GM21576 (cell line): ENCODE measurements at regions not wholly inside any gene's neighbourhood (a gene's known extent, or its start where the extent isn't known, plus 50 kb on each side); places are given as distances from the start of the nearest gene placed in this dataset.

ENCODE experiments used
- ATAC-seq: cut with Tn5 transposase; IDR thresholded peaks from one replicate; pipeline ENCODE4 v1.9.1; 2021; ENCODE audit warnings: mild to moderate bottlenecking, moderate library complexity; ENCODE audit not compliant: unreplicated experiment

- ATAC-seq, result no peak
Observed at GRCh38 chr5:165127941-165128340, 1622.5 kb downstream of the MAT2B start.

- ATAC-seq, result no peak
Observed at GRCh38 chr5:165130656-165131055, 1625.2 kb downstream of the MAT2B start.

GRCh38 chr5:165134155-165134554 is 1628.7 kb downstream of the MAT2B start:
- ATAC-seq, result no peak

- no peak for ATAC-seq
Observed at GRCh38 chr5:165135565-165135964, 1630.1 kb downstream of the MAT2B start.

GRCh38 chr5:165137701-165138100 is 1632.3 kb downstream of the MAT2B start:
- ATAC-seq, result no peak

GRCh38 chr5:165138236-165138635 is 1632.8 kb downstream of the MAT2B start:
- no peak for ATAC-seq

- no peak for ATAC-seq
Observed at GRCh38 chr5:165139262-165139661, 1633.8 kb downstream of the MAT2B start.

GRCh38 chr5:165139721-165140120 is 1634.3 kb downstream of the MAT2B start:
- ATAC-seq, result no peak

GRCh38 chr5:165143741-165144140 is 1638.3 kb downstream of the MAT2B start:
- no peak for ATAC-seq

GRCh38 chr5:165149431-165149830 is 1644.0 kb downstream of the MAT2B start:
- no peak for ATAC-seq

GRCh38 chr5:165152058-165152457 is 1646.6 kb downstream of the MAT2B start:
- ATAC-seq, result no peak

GRCh38 chr5:165157219-165157618 is 1651.8 kb downstream of the MAT2B start:
- no peak for ATAC-seq

GRCh38 chr5:165161204-165161603 is 1655.8 kb downstream of the MAT2B start:
- ATAC-seq, result no peak

GRCh38 chr5:165163861-165164260 is 1658.4 kb downstream of the MAT2B start:
- ATAC-seq, result no peak

- ATAC-seq, result no peak
Observed at GRCh38 chr5:165173651-165174050, 1668.2 kb downstream of the MAT2B start.

GRCh38 chr5:165175041-165175440 is 1669.6 kb downstream of the MAT2B start:
- ATAC-seq, result no peak

GRCh38 chr5:165184183-165184582 is 1678.8 kb downstream of the MAT2B start:
- no peak for ATAC-seq

- ATAC-seq, result no peak
Observed at GRCh38 chr5:165185716-165186115, 1680.3 kb downstream of the MAT2B start.

GRCh38 chr5:165187815-165188214 is 1682.4 kb downstream of the MAT2B start:
- ATAC-seq, result no peak

- ATAC-seq, result no peak
Observed at GRCh38 chr5:165188556-165189175, 1683.2 kb downstream of the MAT2B start.

GRCh38 chr5:165196961-165197360 is 1691.5 kb downstream of the MAT2B start:
- ATAC-seq, result no peak

- ATAC-seq, result no peak
Observed at GRCh38 chr5:165201369-165201768, 1696.0 kb downstream of the MAT2B start.

GRCh38 chr5:165201771-165202518 is 1696.5 kb downstream of the MAT2B start:
- no peak for ATAC-seq
